ENCODE measurements at regions not wholly inside any gene's neighbourhood (a gene's known extent, or its start where the extent isn't known, plus 50 kb on each side); places are given as distances from the start of the nearest gene placed in this dataset.

GRCh38 chr12:33832900-33833299 is 189.4 kb upstream of the ALG10 start:
- no peak for TF ChIP-seq CTCF (IDR thresholded peaks at IDR 0.05)
- no peak for TF ChIP-seq POLR2A (IDR thresholded peaks at IDR 0.05)
